Activated T-cell treated with anti-CD3 and anti-CD28 coated beads, Interleukin-2, amount 50 U/mL, for 4 hours (primary cell): ENCODE measurements at regions not wholly inside any gene's neighbourhood (a gene's known extent, or its start where the extent isn't known, plus 50 kb on each side); places are given as distances from the start of the nearest gene placed in this dataset.
"Not testable (repeated sequence)": the region's sequence is repeated elsewhere in the genome, so short reads cannot be mapped to it uniquely, and the experiment has no call there.

ENCODE experiments used
- ATAC-seq, 2 donors: fragments of 200-7000 bp; cut with Tn5 transposase; one replicate each; pipeline ENCODE4 v1.10.0; 2021
- DNase-seq: peaks from one replicate; pipeline ENCODE4 v3.0.0-alpha.2; 2020
- H3K27me3 Mint-ChIP-seq: one replicate; pipeline ENCODE4 v1.8.0; 2021; ENCODE audit warnings: low read depth, mixed read lengths
- H3K36me3 Mint-ChIP-seq: one replicate; pipeline ENCODE4 v1.8.0; 2022; ENCODE audit warnings: mixed read lengths; ENCODE audit not compliant: insufficient read depth
- H3K4me1 Mint-ChIP-seq: one replicate; pipeline ENCODE4 v1.8.0; 2021; ENCODE audit warnings: low read depth, mixed read lengths
- H3K4me3 Mint-ChIP-seq: one replicate; pipeline ENCODE4 v1.8.0; 2021; ENCODE audit warnings: mild to moderate bottlenecking, moderate library complexity, mixed read lengths
- H3K9me3 Mint-ChIP-seq: one replicate; pipeline ENCODE4 v1.8.0; 2021; ENCODE audit warnings: mixed read lengths

DNA sequence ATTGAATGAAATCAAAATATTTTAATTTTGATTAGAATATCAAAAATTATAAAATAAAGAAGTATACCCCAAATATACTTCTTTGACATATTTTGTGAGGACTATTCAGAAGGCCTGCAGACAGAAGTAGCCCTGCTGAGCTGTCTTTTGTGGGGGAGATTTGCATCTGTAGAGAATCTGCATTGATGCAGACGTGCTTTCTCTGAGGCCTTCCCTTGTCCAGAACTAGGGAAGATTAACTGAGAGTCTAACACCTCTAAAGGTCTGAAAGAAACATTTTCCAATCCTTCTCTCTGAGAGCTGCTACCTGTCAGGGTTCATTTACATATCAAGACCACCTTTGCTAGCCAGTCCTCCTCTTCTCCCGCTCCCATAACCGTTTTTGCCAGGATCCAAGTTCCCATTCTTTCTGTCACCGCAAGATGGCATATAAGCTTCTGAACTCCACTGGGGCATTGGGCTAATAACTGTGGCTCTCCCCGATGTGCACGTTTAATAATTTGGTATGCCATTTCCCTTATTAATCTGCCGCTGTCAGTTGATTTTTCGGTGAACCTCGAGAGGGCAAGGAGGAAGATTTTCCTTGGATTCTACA is 510.4 kb upstream of the CNTNAP5 start:
- Mint-ChIP-seq H3K36me3 (no peaks in the 10 kb centered on the region), H3K4me1 (no peaks in the 10 kb centered on the region), H3K4me3 (no peak overlapping the region), H3K27me3 (no peaks in the 10 kb centered on the region), H3K9me3 (peaks cover 4% of the 10 kb centered on the region)
- ATAC-seq, result no peak
- no peak for DNase-seq

DNA sequence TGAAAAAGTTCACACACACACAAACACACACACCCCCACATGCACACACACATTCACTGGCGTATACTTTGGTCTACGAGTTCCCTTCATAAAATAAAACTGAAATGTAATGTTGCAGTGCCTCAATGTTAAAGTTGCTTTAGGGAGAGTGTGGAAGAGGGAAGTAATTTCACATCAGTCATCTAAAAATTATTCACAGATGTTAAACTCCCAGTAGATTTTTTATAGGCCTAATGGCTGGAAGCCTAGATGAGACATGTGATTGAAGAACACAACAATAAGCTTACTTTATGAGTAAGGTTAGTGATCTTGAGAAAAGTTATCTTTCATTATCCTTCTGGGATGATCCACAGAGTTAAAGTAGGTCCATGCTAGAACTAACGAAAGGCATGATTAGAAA is 506.7 kb upstream of the CNTNAP5 start:
- Mint-ChIP-seq H3K4me1 (no peaks in the 10 kb centered on the region), H3K9me3 (peaks cover 4% of the 10 kb centered on the region)

DNA sequence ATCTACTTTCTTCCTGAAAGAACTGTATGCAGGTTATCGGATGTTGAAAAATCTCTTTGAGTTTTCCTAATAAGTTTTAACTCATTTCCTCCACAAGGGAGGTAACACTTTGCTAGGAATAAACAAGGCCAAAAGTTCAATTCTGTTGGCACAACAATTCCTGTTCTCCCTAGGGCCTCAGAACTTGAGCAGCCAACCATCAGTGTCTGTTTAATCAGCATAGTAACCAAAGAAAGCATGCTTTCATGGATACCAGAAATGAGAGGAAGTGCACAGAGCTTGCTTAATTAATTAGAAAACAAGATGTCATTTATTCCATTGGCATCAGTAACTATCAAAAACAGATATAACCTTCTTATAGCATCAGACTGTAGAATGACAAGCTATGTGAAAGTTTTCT is 503.2 kb upstream of the CNTNAP5 start:
- H3K9me3 Mint-ChIP-seq, result peaks cover 3% of the 10 kb centered on the region
- H3K36me3 Mint-ChIP-seq, result no peaks in the 10 kb centered on the region
- no peaks in the 10 kb centered on the region for H3K27me3 Mint-ChIP-seq
- DNase-seq (no peak), ATAC-seq (no peak)
- no peaks in the 10 kb centered on the region for H3K4me1 Mint-ChIP-seq
- no peak overlapping the region for H3K4me3 Mint-ChIP-seq

More for the DNA sequence above, 506.7 kb upstream of the CNTNAP5 start:
- ATAC-seq (no peak), DNase-seq (no peak)
- H3K36me3 Mint-ChIP-seq, result no peaks in the 10 kb centered on the region
- no peaks in the 10 kb centered on the region for H3K27me3 Mint-ChIP-seq
- H3K4me3 Mint-ChIP-seq, result no peak overlapping the region

DNA sequence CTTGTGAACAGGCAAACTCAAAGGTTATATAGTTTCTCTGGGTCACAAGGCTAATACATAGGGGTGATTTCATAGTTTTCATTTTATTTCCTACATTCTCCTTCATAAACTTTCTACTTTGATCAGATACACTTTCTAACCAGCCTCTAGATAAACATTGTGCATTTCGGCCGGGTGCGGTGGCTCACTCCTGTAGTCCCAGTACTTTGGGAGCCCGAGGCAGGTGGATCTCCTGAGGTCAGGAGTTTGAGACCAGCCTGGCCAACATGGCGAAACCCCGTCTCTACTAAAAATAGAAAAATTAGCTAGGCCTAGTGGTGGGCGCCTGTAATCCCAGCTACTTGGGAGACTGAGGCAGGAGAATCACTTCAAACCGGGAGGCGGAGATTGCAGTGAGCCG is 502.6 kb upstream of the CNTNAP5 start:
- not testable (repeated sequence) for H3K36me3 Mint-ChIP-seq, H3K9me3 Mint-ChIP-seq, ATAC-seq, H3K27me3 Mint-ChIP-seq, H3K4me1 Mint-ChIP-seq, DNase-seq, H3K4me3 Mint-ChIP-seq

DNA sequence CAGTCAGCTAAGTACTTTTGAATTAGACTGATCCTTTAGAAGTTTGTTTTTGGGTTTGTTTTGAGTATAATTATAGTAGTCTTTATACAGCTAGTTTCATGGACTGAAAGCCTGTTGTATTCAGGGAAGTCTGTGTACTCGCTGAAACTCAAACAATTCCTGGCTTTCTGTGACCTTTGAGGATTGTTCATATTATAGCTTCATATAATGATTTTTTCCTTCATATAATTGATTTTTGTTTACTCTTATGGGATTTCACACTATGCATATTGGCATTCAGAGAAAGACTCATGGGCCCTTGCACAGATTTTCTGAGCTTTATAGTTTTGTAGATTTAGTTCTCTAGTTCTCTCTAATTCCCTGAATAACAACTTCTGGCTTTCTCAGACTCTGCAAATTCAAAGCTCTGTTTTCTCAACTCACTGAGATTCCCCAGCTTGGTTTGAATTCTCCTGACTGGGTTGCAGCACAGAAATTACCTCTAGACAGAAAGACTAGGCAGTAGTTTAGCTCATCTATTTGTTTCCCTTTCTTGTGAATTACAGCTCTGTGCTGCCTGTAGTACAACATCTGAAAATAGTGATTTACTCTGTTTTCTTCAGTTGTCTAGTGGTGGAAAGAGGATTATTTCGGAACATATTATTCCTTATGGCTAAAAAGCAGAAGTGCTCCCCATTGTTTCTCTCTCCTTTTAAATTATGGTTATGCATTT is 495.9 kb upstream of the CNTNAP5 start:
- Mint-ChIP-seq H3K9me3 (peaks cover 20% of the 10 kb centered on the region), H3K4me3 (no peak overlapping the region), H3K36me3 (no peaks in the 10 kb centered on the region), H3K27me3 (no peaks in the 10 kb centered on the region), H3K4me1 (no peaks in the 10 kb centered on the region)
- DNase-seq (no peak), ATAC-seq (no peak)

DNA sequence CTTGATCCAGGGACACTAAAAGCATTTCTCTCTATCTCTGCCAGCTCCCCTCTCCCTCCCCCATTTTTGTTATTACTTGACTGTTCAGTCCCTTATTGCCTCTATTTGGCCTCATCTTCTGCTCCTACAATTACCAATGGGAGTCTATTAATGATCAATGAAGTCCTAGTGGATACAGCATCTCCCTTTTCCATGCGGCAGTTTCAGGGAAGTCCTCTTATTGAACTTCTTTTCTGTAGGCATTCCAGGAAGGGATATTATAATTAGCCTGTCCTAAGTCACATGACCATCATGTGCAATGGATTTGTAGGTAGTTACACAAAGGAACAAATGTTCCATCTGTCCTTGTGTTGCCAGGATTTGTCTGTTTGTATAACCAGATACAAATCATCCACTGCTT is 495.1 kb upstream of the CNTNAP5 start:
- H3K36me3 Mint-ChIP-seq, result no peaks in the 10 kb centered on the region
- ATAC-seq (no peak), DNase-seq (no peak)
- H3K9me3 Mint-ChIP-seq, result peaks cover 25% of the 10 kb centered on the region
- H3K27me3 Mint-ChIP-seq, result no peaks in the 10 kb centered on the region
- no peaks in the 10 kb centered on the region for H3K4me1 Mint-ChIP-seq
- H3K4me3 Mint-ChIP-seq, result no peak overlapping the region

DNA sequence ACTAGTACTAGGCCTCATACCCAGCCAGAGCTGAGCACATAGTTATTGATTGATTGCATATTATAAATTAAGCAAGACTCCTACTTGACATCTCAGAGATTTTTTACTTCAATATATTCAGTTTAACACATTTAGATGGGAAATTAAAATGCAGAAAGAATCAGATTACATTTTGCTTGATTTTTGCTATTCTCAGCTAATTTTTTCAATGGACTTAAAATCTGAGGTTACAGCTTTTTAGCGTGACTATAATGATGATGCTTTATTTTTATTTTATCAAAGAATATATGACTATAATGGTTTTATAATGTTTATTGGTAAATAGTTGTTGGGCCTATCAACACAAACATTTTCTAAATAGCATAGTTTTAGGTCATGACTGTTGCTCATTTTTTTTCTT is 493.0 kb upstream of the CNTNAP5 start:
- H3K4me3 Mint-ChIP-seq, result no peak overlapping the region
- no peaks in the 10 kb centered on the region for H3K36me3 Mint-ChIP-seq
- ATAC-seq, result no peak
- peaks cover 23% of the 10 kb centered on the region for H3K9me3 Mint-ChIP-seq
- no peak for DNase-seq
- no peaks in the 10 kb centered on the region for H3K27me3 Mint-ChIP-seq
- H3K4me1 Mint-ChIP-seq, result no peaks in the 10 kb centered on the region

DNA sequence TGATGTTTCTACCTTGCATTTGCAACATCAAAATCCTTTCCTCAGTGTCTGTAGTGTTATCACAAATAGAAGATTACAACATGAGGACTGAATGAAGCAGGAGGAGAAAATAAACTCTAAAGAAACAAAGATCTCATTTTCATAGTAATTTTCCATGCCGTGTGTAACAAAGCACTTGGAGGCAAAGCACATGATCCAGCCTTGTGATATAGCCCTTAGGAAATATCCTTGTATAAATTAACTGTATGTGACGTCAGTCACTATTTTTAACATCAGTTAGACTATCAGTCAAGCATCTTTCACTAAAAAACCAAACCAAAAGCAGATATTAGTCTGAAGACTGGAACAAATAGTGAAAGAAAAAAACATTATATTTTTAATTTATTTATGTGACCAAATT is 492.1 kb upstream of the CNTNAP5 start:
- Mint-ChIP-seq H3K4me1 (no peaks in the 10 kb centered on the region), H3K27me3 (no peaks in the 10 kb centered on the region), H3K4me3 (no peak overlapping the region), H3K36me3 (no peaks in the 10 kb centered on the region), H3K9me3 (peaks cover 24% of the 10 kb centered on the region)
- ATAC-seq, result no peak
- no peak for DNase-seq

DNA sequence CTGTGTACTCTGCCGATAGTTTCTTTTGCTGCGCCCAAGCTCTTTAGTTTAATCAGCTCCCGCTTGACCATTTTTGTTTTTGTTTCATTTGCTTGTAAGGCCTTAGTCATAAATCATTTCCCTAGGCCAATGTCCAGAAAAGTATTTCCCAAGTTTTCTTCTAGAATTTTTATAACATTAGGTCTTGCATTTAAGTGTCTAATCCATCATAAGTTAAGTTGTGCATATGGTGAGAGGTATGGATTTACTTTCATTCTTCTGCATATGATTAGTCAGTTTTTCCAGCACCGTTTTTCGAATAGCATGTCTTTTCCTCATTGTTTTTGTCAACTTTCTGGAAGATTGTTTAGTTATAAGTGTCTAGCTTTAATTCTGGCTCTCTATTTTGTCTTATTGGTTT is 484.8 kb upstream of the CNTNAP5 start:
- no peak overlapping the region for H3K4me3 Mint-ChIP-seq
- H3K4me1 Mint-ChIP-seq, result no peaks in the 10 kb centered on the region
- no peaks in the 10 kb centered on the region for H3K36me3 Mint-ChIP-seq
- no peaks in the 10 kb centered on the region for H3K27me3 Mint-ChIP-seq
- DNase-seq (no peak), ATAC-seq (no peak)
- H3K9me3 Mint-ChIP-seq, result peaks cover 8% of the 10 kb centered on the region

DNA sequence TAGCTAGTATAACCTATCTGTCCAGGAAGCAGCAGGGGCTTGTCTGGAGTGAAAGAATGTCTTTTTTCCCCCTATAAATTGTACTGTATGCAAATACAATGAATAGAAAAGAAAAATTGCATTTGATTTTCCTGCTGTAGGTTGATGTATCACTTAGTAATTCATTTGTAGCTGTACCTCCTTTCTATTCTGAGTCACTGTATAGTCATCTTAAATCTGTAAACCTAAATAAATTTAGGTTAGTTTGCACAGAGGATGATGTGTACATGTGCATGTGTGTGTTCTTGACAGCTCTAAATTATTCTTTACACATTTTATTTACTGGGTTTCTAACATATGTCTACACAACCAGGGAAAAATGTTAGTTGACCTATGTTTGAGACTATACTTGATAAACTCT is 478.7 kb upstream of the CNTNAP5 start:
- Mint-ChIP-seq H3K4me1 (no peaks in the 10 kb centered on the region), H3K9me3 (peaks cover 8% of the 10 kb centered on the region)
- ATAC-seq, result no peak

DNA sequence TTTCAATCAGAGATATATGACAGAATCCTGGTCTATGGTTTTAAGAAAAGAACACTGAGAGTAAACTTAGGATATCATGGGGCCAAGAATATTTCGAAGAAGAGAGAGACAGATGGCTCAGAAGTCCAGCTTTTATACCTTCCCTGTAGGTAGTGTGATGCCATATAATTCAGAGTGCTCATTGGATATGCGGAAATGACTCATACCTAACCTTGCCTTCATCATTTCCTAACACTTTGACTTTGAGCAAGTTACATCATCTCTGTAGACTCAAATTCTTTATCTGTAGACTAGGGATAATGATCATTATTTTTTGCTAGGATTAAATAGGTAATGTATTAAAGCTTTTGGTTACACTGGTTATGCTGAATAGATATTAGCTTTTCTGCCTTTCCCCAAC is 461.6 kb upstream of the CNTNAP5 start:
- ATAC-seq (no peak), DNase-seq (no peak)
- Mint-ChIP-seq H3K36me3 (no peaks in the 10 kb centered on the region), H3K27me3 (no peaks in the 10 kb centered on the region), H3K9me3 (peaks cover 6% of the 10 kb centered on the region), H3K4me3 (no peak overlapping the region), H3K4me1 (no peaks in the 10 kb centered on the region)

More for the DNA sequence above, 478.7 kb upstream of the CNTNAP5 start:
- Mint-ChIP-seq H3K36me3 (no peaks in the 10 kb centered on the region), H3K4me3 (no peak overlapping the region), H3K27me3 (no peaks in the 10 kb centered on the region)
- DNase-seq, result no peak

DNA sequence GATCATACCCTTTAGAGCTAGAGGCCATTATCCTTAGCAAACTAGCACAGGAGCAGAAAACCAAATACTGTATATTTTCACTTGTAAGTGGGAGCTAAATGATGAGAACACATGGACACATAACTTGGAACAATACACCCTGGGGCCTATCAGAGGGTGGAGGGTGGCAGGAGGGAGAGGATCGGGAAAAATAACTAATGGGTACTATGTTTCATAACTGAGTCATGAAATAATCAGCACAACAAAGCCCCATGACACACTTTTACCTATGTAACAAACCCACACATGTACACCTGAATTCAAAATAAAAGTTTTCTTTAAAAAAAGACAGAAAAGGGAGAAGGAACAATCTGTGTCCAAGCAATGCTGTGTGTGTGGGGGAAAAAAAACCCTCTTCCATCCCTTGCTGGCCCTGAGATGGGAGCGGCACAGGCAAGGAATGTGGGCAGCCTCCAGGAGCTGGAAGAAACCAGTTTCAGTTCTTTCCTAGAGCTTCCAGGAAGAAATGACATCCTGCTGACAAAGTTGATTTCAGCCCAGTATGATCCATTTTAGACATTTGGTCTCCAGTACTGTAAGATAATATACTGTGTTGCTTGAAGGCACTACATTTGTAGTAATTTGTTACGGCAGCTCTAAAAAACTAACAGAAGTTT is 458.7 kb upstream of the CNTNAP5 start:
- ATAC-seq, result no peak
- H3K27me3 Mint-ChIP-seq, result no peaks in the 10 kb centered on the region

DNA sequence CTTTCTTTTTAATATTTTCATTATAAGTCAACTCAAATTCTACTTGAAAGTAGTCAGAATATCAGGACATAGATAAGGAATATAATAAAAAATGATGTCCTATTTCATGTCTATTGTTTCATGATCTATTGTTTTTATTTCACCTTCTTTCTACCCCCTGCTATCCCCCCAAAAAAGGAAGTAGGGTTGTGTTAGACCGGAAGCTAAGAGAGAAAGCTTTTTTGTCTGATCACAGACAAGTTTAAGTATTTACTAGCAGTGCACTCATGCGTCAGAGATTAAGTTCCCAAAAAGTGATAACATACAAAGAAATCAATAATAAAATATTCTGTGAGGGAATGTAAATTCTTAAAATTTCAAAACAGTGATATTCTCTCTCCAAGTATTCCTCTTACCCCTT is 447.1 kb upstream of the CNTNAP5 start:
- ATAC-seq (no peak), DNase-seq (no peak)
- H3K36me3 Mint-ChIP-seq, result no peaks in the 10 kb centered on the region
- H3K27me3 Mint-ChIP-seq, result no peaks in the 10 kb centered on the region
- no peak overlapping the region for H3K4me3 Mint-ChIP-seq
- H3K9me3 Mint-ChIP-seq, result peaks cover 20% of the 10 kb centered on the region
- no peaks in the 10 kb centered on the region for H3K4me1 Mint-ChIP-seq

More for the DNA sequence above, 458.7 kb upstream of the CNTNAP5 start:
- Mint-ChIP-seq H3K4me1 (no peaks in the 10 kb centered on the region), H3K36me3 (no peaks in the 10 kb centered on the region), H3K4me3 (no peak overlapping the region), H3K9me3 (peaks cover 10% of the 10 kb centered on the region)
- DNase-seq, result no peak

DNA sequence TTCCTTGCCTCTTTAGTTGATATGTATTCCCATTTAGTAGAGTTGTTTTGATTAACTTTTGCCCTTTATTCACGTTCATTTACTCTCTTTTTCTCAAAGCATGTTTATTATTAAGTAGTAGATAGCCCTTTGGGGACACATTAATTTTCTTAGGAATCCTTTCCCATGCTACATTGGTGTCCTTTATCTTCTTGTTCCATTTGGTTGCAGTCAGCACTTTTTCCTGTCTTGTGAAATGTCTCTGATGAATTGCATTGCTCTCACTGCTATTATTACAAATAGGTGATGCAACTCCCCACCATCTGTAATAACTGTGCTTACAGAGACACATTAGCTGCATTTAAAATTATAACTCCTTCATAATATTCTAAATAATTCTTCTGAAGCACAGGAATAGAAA is 428.5 kb upstream of the CNTNAP5 start:
- Mint-ChIP-seq H3K9me3 (peaks cover 33% of the 10 kb centered on the region), H3K27me3 (no peaks in the 10 kb centered on the region), H3K4me1 (no peaks in the 10 kb centered on the region), H3K36me3 (no peaks in the 10 kb centered on the region), H3K4me3 (no peak overlapping the region)
- DNase-seq (no peak), ATAC-seq (no peak)

DNA sequence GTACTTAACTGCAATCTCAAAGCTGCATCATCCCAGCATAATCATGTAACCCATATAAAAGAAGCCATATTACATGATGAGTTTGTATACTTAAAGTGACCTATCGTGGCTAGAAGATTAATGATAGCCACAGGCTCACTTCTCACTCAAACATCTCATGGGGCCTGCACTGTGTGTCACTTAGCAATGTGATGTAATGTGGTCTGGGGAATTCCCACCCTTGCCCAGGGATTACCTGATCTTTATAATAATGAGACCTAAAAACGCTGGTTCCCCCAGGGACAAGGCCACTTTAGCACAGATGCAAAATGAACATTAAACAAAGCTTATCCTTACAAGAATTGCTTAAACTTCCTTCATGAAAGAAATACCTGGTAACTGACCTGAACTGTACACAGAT is 427.1 kb upstream of the CNTNAP5 start:
- H3K4me3 Mint-ChIP-seq, result no peak overlapping the region
- H3K4me1 Mint-ChIP-seq, result no peaks in the 10 kb centered on the region
- ATAC-seq, result no peak
- no peak for DNase-seq
- peaks cover 32% of the 10 kb centered on the region for H3K9me3 Mint-ChIP-seq
- no peaks in the 10 kb centered on the region for H3K27me3 Mint-ChIP-seq
- no peaks in the 10 kb centered on the region for H3K36me3 Mint-ChIP-seq
